HCT116 (cell line): ENCODE measurements at regions not wholly inside any gene's neighbourhood (a gene's known extent, or its start where the extent isn't known, plus 50 kb on each side); places are given as distances from the start of the nearest gene placed in this dataset.

ENCODE experiments used
- ATAC-seq: fragments of 200-7000 bp; cut with Tn5 transposase; 2 replicates; pipeline ENCODE4 v1.9.1; 2020; ENCODE audit warnings: mild to moderate bottlenecking, moderate library complexity
- BruUV-seq: library from RNA; stranded (reverse); fragments of 400-500 nt; replicated peaks from 2 replicates; lab custom pipeline; 2021; lab: Mats Ljungman, UMichigan
- CTCF ChIA-PET: fragments of 300-600 bp; sonication (Branson Sonifier 250); formaldehyde crosslinking; loops from one replicate; lab custom pipeline; 2021; ENCODE audit warnings: antibody characterized with exemption; lab: Charles Lee
- POLR2A ChIA-PET: fragments of 300-600, 350-600 bp; sonication (Branson Sonifier 250); formaldehyde crosslinking; loops from one replicate; lab custom pipeline; 2021; ENCODE audit warnings: antibody characterized with exemption; lab: Charles Lee
- RAD21 ChIA-PET, 2 experiments: fragments of 300-600 bp; sonication (Branson Sonifier 250); formaldehyde crosslinking; loops; one replicate each; lab custom pipeline; 2023; ENCODE audit warnings: low total read pairs in 2 of 2; ENCODE audit not compliant: uncharacterized antibody in 2 of 2, unreplicated experiment in 2 of 2, low non-redundant PET in 1 of 2; lab: Charles Lee
- DNase-seq: peaks from one replicate; pipeline ENCODE4 v3.0.0-alpha.2; 2010; ENCODE audit warnings: low read depth, low spot score
- H2AFZ ChIP-seq: fragments of 200-600 bp; shearing (Covaris generic), sonication (generic); 2 replicates; pipeline ENCODE4 v1.6.1; 2017; ENCODE audit warnings: low read depth, mixed run types, mixed read lengths, antibody characterized with exemption, low read length; ENCODE audit not compliant: poor library complexity, severe bottlenecking
- H3K27ac ChIP-seq: 2 replicates; pipeline ENCODE4 v1.5.1; 2012; ENCODE audit warnings: low read depth, low read length
- H3K27me3 ChIP-seq: fragments of 200-600 bp; sonication (generic); 2 replicates; pipeline ENCODE4 v1.6.1; 2016; ENCODE audit warnings: mixed run types, low read length, mixed read lengths; ENCODE audit not compliant: insufficient read depth
- H3K36me3 ChIP-seq, 2 experiments: fragments of 200-500 bp in 1 of 2; fragments of 200-600 bp in 1 of 2; sonication (Bioruptor generic) in 1 of 2; sonication (generic) in 1 of 2; 2 replicates each; pipeline versions ENCODE4 v1.5.1 to v1.6.1; 2014 to 2016; ENCODE audit warnings: low read length in 2 of 2, inconsistent platforms in 1 of 2, mixed read lengths in 1 of 2, mixed run types in 1 of 2; ENCODE audit not compliant: insufficient read depth in 2 of 2, control insufficient read depth in 1 of 2
- H3K4me1 ChIP-seq, 2 experiments: fragments of 200-600 bp in 1 of 2; sonication (generic) in 1 of 2; 2 replicates each; pipeline versions ENCODE4 v1.5.1 to v1.6.1; 2012 to 2017; ENCODE audit warnings: low read length in 2 of 2, inconsistent platforms in 1 of 2, mild to moderate bottlenecking in 1 of 2, mixed read lengths in 1 of 2, mixed run types in 1 of 2, moderate library complexity in 1 of 2; ENCODE audit not compliant: insufficient read depth in 2 of 2, control insufficient read depth in 1 of 2
- H3K4me2 ChIP-seq: fragments of 200-600 bp; sonication (generic); 2 replicates; pipeline ENCODE4 v1.6.1; 2017; ENCODE audit warnings: mixed run types, low read length, mixed read lengths
- H3K4me3 ChIP-seq, 2 experiments: fragments of 200-600 bp in 1 of 2; sonication (generic) in 1 of 2; replicated peaks in 1 of 2; 2 replicates each; pipeline ENCODE4 v1.5.1; 2011 to 2016; ENCODE audit warnings: low read length in 2 of 2, control low read depth in 1 of 2, low read depth in 1 of 2, mild to moderate bottlenecking in 1 of 2, mixed read lengths in 1 of 2, mixed run types in 1 of 2
- H3K79me2 ChIP-seq: fragments of 200-600 bp; sonication (generic); 2 replicates; pipeline ENCODE4 v1.6.1; 2017; ENCODE audit warnings: mild to moderate bottlenecking, mixed run types, low read length, moderate library complexity, mixed read lengths; ENCODE audit not compliant: insufficient read depth
- H3K9ac ChIP-seq: fragments of 200-600 bp; sonication (generic); 2 replicates; pipeline ENCODE4 v1.6.1; 2016; ENCODE audit warnings: low read length, mixed read lengths
- H3K9me2 ChIP-seq: fragments of 200-600 bp; sonication (generic), shearing (Covaris generic); 2 replicates; pipeline ENCODE4 v1.6.1; 2017; ENCODE audit warnings: mixed run types, mild to moderate bottlenecking, moderate library complexity; ENCODE audit not compliant: insufficient read depth
- H3K9me3 ChIP-seq, 2 experiments: fragments of 200-500 bp in 1 of 2; fragments of 200-600 bp in 1 of 2; sonication (Bioruptor generic) in 1 of 2; sonication (generic) in 1 of 2; 2 replicates each; pipeline ENCODE4 v1.6.1; 2014 to 2017; ENCODE audit warnings: low read length in 2 of 2, mixed read lengths in 2 of 2, inconsistent platforms in 1 of 2, low read depth in 1 of 2, mild to moderate bottlenecking in 1 of 2, mixed run types in 1 of 2, moderate library complexity in 1 of 2; ENCODE audit not compliant: control insufficient read depth in 1 of 2, insufficient read depth in 1 of 2
- H4K20me1 ChIP-seq: fragments of 200-600 bp; sonication (generic), shearing (Covaris generic); 2 replicates; pipeline ENCODE4 v1.6.1; 2017; ENCODE audit warnings: mixed run types, mild to moderate bottlenecking, moderate library complexity; ENCODE audit not compliant: insufficient read depth
- CBX3 ChIP-seq: IDR thresholded peaks from 2 replicates; pipeline ENCODE4 v1.6.1; 2012; ENCODE audit warnings: low read depth
- CEBPB ChIP-seq: IDR thresholded peaks from 2 replicates; pipeline ENCODE4 v1.6.1; 2012; ENCODE audit warnings: low read depth
- CTCF ChIP-seq, 3 experiments: fragments of 200-600 bp in 1 of 3; sonication (generic) in 1 of 3; IDR thresholded peaks in 2 of 3; conservative IDR thresholded peaks in 1 of 3; 2 replicates each; pipeline ENCODE4 v1.5.1; 2012 to 2017; ENCODE audit warnings: low read depth in 2 of 3, low read length in 2 of 3, antibody characterized with exemption in 1 of 3, borderline replicate concordance in 1 of 3, control low read depth in 1 of 3, mild to moderate bottlenecking in 1 of 3, mixed read lengths in 1 of 3, mixed run types in 1 of 3, moderate library complexity in 1 of 3; ENCODE audit not compliant: insufficient read depth in 1 of 3
- EGR1 ChIP-seq: IDR thresholded peaks from 2 replicates; pipeline ENCODE4 v1.6.1; 2012; ENCODE audit warnings: low read depth
- ELF1 ChIP-seq: IDR thresholded peaks from 2 replicates; pipeline ENCODE4 v1.6.1; 2012; ENCODE audit warnings: low read depth, borderline replicate concordance
- POLR2A ChIP-seq: IDR thresholded peaks from 2 replicates; pipeline ENCODE4 v1.7.0; 2011; ENCODE audit warnings: borderline replicate concordance; ENCODE audit not compliant: insufficient read depth, insufficient read length; ENCODE audit errors: extremely low read depth
- POLR2AphosphoS5 ChIP-seq: IDR thresholded peaks from 2 replicates; pipeline ENCODE4 v1.6.1; 2011; ENCODE audit warnings: mild to moderate bottlenecking, low read depth, low read length, moderate library complexity
- SP1 ChIP-seq: IDR thresholded peaks from 2 replicates; pipeline ENCODE4 v1.6.1; 2012; ENCODE audit warnings: low read depth
- ZBTB33 ChIP-seq: IDR thresholded peaks from 2 replicates; pipeline ENCODE4 v1.6.1; 2011; ENCODE audit warnings: mild to moderate bottlenecking, low read length, moderate library complexity; ENCODE audit not compliant: insufficient replicate concordance; ENCODE audit errors: extremely low read depth
- ZNF274 ChIP-seq: fragments of 200-500 bp; sonication (Bioruptor generic); IDR thresholded peaks from 2 replicates; pipeline ENCODE4 v1.6.1; 2014; ENCODE audit warnings: mild to moderate bottlenecking, low read depth, low read length, inconsistent platforms
- intact Hi-C: fragments of 100-400 bp; cut with micrococcal nuclease; formaldehyde crosslinking; loops from 2 replicates; pipeline ENCODE4 v1.10.0; 2022

- Histone ChIP-seq H3K27me3 (no peaks in the 10 kb centered on the region), H3K9me2 (no peaks in the 10 kb centered on the region), H2AFZ (no peak overlapping the region), H4K20me1 (no peaks in the 10 kb centered on the region), H3K9ac (no peak overlapping the region), H3K79me2 (no peaks in the 10 kb centered on the region), H3K27ac (no peak overlapping the region), H3K4me1 (no peaks in the 10 kb centered on the region), H3K36me3 (0 out of 4 replicates have a peak, but pooled peaks cover 0 to 7% of the 10 kb centered on the region in 2 experiments), H3K4me2 (no peak overlapping the region), H3K4me3 (no peak overlapping the region), H3K9me3 (no peaks in the 10 kb centered on the region)
- ATAC-seq (no peak), DNase-seq (no peak)
- intact Hi-C loops, result no loop called here
- RAD21 ChIA-PET, result no interaction called here
- no peak for TF ChIP-seq ZBTB33
- TF ChIP-seq EGR1, result no peak
- TF ChIP-seq CEBPB, result no peak
- no peak for TF ChIP-seq POLR2A
- TF ChIP-seq POLR2AphosphoS5, result no peak
- TF ChIP-seq SP1, result no peak
- TF ChIP-seq CTCF (IDR thresholded peaks at IDR 0.05 in 2 of 3, conservative IDR thresholded peaks at IDR 0.05 in 1 of 3; ENCODE audit: borderline replicate concordance in 1 of 3, insufficient read depth in 1 of 3, low read depth in 2 of 3, low read length in 2 of 3), result no peak
- TF ChIP-seq CBX3, result no peak
- TF ChIP-seq ELF1, result no peak
- TF ChIP-seq ZNF274, result no peak
- BruUV-seq, result no TSS peak
- CTCF ChIA-PET, result no interaction called here
- POLR2A ChIA-PET, result no interaction called here
Observed at GRCh38 chr2:226387499-226387942, 412.1 kb downstream of the IRS1 start.
